Retinal pigment epithelial cell (primary cell): ENCODE measurements at regions not wholly inside any gene's neighbourhood (a gene's known extent, or its start where the extent isn't known, plus 50 kb on each side); places are given as distances from the start of the nearest gene placed in this dataset.

Source experiments
- DNase-seq: peaks from one replicate; pipeline ENCODE4 v3.0.0-alpha.2; 2010; ENCODE audit warnings: low read depth
- H3K4me3 ChIP-seq: 2 replicates; pipeline ENCODE4 v1.5.1; 2011; ENCODE audit warnings: mild to moderate bottlenecking, low read length, control low read depth, moderate library complexity
- CTCF ChIP-seq: conservative IDR thresholded peaks from 2 replicates; pipeline ENCODE4 v1.5.1; 2011; ENCODE audit warnings: low read depth, low read length, control low read depth, inconsistent platforms

- DNase-seq, result no peak
- no peak overlapping the region for H3K4me3 ChIP-seq
- TF ChIP-seq CTCF, result no peak
Measured at GRCh38 chr11:10633261-10633660, 60.3 kb downstream of the IRAG1 start.

GRCh38 chr11:10632483-10632882, 61.1 kb downstream of the IRAG1 start:
- H3K4me3 ChIP-seq, result no peak overlapping the region
- DNase-seq, result no peak
- no peak for TF ChIP-seq CTCF

GRCh38 chr11:10631761-10632160, 61.8 kb downstream of the IRAG1 start:
- no peak for TF ChIP-seq CTCF
- DNase-seq, result no peak
- no peak overlapping the region for H3K4me3 ChIP-seq

GRCh38 chr11:10629411-10630002, 61.0 kb upstream of the LYVE1 start:
- no peak for DNase-seq
- no peak for TF ChIP-seq CTCF
- H3K4me3 ChIP-seq, result no peak overlapping the region

DNA sequence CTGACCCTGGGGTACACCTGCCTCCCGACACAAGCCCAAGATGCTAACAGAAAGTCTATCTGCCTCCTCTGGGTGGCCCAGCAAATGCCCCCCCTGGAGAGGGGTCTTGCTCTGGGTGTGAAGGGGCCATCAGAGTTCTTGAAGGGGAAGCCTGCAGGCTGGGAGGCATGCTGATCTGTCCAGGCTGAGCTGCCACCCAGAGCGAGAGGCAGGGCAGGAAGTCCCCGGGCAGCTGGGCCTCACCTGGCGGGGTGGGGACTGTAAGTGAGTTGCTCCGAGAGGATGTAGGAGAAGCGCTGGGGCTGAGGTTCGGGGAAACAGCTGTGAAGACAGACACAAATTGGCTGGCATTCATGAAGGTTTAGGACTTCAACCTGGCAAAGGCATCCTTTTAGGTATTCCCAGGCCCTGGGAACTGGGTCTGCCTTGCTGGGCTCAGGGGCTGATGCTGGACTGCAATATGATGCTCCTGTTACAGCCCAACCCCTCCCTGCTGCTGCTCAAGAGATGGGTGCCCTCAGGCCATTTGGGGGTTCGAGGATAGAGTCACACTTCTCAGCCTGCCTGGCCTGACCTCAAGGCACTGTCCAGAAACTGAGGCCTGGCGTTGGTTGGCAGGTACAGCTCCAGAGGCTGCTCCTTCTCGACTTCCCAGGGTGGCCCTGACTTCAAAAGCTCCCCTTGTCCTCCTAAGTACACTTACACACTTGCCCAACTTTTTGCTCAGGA, 60.2 kb upstream of the LYVE1 start:
- H3K4me3 ChIP-seq, result no peak overlapping the region
- TF ChIP-seq CTCF, result no peak
- DNase-seq, result no peak

DNA sequence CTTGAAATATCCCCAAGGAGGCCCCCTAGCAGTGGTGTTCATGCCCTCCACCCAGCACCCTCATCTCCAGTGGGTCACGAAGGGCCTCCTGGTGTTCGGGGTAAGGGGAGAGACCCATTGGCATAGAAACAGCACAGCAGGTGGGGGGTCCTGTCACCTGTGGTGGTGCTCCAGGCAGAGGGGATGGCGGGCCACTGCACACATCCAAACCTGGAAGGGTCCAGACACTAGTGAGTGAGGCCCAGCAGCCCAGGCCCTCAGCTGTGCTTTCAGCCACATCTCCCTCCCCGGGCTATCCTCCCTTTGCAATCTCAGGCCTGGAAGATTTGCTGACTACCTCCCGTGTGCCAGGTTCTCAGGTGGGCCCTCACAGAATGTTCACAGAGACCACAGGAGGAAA, 59.4 kb upstream of the LYVE1 start:
- TF ChIP-seq CTCF, result no peak
- DNase-seq, result no peak
- H3K4me3 ChIP-seq, result no peak overlapping the region

DNA sequence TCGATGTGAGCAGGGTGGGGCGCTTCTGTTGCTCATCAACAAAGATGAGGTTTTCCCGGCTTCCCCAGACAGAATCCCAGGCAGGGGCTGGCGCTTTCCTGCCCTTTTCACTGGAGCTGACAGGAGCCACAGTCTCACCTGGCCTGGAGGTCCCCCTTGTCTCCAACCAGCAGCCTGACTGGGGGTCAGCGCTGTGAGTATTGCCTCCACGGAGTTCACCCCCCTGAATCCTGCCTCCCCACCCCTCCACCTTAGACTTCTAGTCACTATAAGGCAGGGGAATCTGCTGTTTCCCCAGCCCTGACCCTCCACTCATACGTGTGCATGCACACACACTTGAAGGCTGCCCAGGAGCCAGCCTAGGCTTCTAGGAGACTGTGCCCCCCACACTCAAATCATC, 58.8 kb upstream of the LYVE1 start:
- H3K4me3 ChIP-seq, result no peak overlapping the region
- TF ChIP-seq CTCF, result no peak
- DNase-seq, result no peak
